ENCODE measurements at regions not wholly inside any gene's neighbourhood (a gene's known extent, or its start where the extent isn't known, plus 50 kb on each side); places are given as distances from the start of the nearest gene placed in this dataset.

DNA sequence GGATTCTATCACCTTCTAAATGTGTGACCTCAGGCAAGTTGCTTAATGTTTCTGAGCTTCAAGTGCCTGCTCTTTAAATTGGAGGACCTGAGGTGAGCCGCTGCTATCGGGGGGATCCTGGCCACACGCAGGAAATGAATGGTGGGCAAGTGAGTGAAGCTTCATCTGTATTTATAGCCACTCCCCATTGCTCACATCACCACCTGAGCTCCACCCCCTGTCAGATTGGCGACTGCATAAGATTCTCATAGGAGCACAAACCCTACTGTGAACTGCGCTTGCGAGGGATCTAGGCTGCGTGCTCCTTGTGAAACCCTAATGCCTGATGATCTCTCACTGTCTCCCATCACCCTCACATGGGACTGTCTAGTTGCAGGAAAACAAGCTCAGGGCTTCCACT, 158.6 kb upstream of the CCND2 start:
- Histone ChIP-seq H3K27ac (no peak overlapping the region), H3K4me3 (no peak overlapping the region), H3K9me3 (no peaks in the 10 kb centered on the region), H3K27me3 (peaks cover 39% of the 10 kb centered on the region), H3K36me3 (no peaks in the 10 kb centered on the region), H3K4me1 (peaks cover 2% of the 10 kb centered on the region)
- WGBS: 88% methylated on average over 7 of the region's 7 CpGs
- TF ChIP-seq POLR2AphosphoS5 (IDR thresholded peaks at IDR 0.05) (no peak), EP300 (IDR thresholded peaks at IDR 0.05) (no peak), POLR2A (IDR thresholded peaks at IDR 0.05) (no peak)
- TF ChIP-seq, protein P1, sequence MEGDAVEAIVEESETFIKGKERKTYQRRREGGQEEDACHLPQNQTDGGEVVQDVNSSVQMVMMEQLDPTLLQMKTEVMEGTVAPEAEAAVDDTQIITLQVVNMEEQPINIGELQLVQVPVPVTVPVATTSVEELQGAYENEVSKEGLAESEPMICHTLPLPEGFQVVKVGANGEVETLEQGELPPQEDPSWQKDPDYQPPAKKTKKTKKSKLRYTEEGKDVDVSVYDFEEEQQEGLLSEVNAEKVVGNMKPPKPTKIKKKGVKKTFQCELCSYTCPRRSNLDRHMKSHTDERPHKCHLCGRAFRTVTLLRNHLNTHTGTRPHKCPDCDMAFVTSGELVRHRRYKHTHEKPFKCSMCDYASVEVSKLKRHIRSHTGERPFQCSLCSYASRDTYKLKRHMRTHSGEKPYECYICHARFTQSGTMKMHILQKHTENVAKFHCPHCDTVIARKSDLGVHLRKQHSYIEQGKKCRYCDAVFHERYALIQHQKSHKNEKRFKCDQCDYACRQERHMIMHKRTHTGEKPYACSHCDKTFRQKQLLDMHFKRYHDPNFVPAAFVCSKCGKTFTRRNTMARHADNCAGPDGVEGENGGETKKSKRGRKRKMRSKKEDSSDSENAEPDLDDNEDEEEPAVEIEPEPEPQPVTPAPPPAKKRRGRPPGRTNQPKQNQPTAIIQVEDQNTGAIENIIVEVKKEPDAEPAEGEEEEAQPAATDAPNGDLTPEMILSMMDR (IDR thresholded peaks at IDR 0.05): no peak
- no peak for DNase-seq (ENCODE audit: low spot score in 2 of 2)

GRCh38 chr12:4112734-4113325, 160.7 kb upstream of the CCND2 start:
- WGBS: 57% methylated on average over 2 of the region's 2 CpGs
- Histone ChIP-seq H3K4me3 (no peak overlapping the region), H3K27me3 (peaks cover 36% of the 10 kb centered on the region), H3K27ac (no peak overlapping the region), H3K4me1 (peaks cover 2% of the 10 kb centered on the region), H3K9me3 (no peaks in the 10 kb centered on the region), H3K36me3 (no peaks in the 10 kb centered on the region)
- no peak for TF ChIP-seq POLR2A (IDR thresholded peaks at IDR 0.05)
- TF ChIP-seq, protein P1 (IDR thresholded peaks at IDR 0.05): no peak
- no peak for TF ChIP-seq EP300 (IDR thresholded peaks at IDR 0.05)
- no peak for TF ChIP-seq POLR2AphosphoS5 (IDR thresholded peaks at IDR 0.05)
- DNase-seq (ENCODE audit: low spot score in 2 of 2): no peak

- no peaks in the 10 kb centered on the region for H3K36me3 ChIP-seq
- peaks cover 34% of the 10 kb centered on the region for H3K27me3 ChIP-seq
- no peak overlapping the region for H3K4me3 ChIP-seq
- H3K4me1 ChIP-seq: peaks cover 2% of the 10 kb centered on the region
- TF ChIP-seq POLR2AphosphoS5 (IDR thresholded peaks at IDR 0.05) (no peak), EP300 (IDR thresholded peaks at IDR 0.05) (no peak), POLR2A (IDR thresholded peaks at IDR 0.05) (no peak)
- TF ChIP-seq, protein P1 (IDR thresholded peaks at IDR 0.05): no peak
- H3K9me3 ChIP-seq: no peaks in the 10 kb centered on the region
- 86% methylated on average over 7 of the region's 7 CpGs for WGBS
- no peak for DNase-seq (ENCODE audit: low spot score in 2 of 2)
- no peak overlapping the region for H3K27ac ChIP-seq
Observed at GRCh38 chr12:4112290-4112689, 161.3 kb upstream of the CCND2 start.

GRCh38 chr12:4111010-4111409, 162.6 kb upstream of the CCND2 start:
- WGBS: 78% methylated on average over 5 of the region's 5 CpGs
- Histone ChIP-seq H3K4me3 (no peak overlapping the region), H3K4me1 (no peaks in the 10 kb centered on the region), H3K9me3 (no peaks in the 10 kb centered on the region), H3K36me3 (no peaks in the 10 kb centered on the region), H3K27me3 (peaks cover 31% of the 10 kb centered on the region), H3K27ac (no peak overlapping the region)
- DNase-seq (ENCODE audit: low spot score in 2 of 2): no peak
- TF ChIP-seq EP300 (IDR thresholded peaks at IDR 0.05) (no peak), POLR2A (IDR thresholded peaks at IDR 0.05) (no peak), POLR2AphosphoS5 (IDR thresholded peaks at IDR 0.05) (no peak)
- TF ChIP-seq, protein P1 (IDR thresholded peaks at IDR 0.05): no peak

DNA sequence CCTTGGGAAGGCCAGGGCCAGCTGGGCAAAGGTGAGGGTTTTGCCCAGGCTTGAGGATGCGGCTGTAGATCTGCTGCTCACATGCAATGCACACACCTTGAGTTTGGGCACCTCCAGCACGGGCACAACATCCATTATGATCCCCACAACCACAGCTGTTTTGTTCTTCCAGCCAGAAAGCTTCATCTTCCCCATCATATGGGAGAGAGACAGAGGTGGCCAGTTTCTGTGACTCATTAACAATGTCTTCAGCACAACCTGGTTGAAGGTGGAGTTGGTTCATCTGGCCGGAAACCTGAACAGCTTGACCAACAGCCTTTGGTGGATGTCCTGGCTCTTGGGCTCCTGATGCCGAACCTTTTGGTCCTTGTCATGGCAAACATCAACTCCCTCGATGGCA, 163.7 kb upstream of the CCND2 start:
- 87% methylated on average over 5 of the region's 5 CpGs for WGBS
- TF ChIP-seq EP300 (IDR thresholded peaks at IDR 0.05) (no peak), POLR2A (IDR thresholded peaks at IDR 0.05) (no peak), POLR2AphosphoS5 (IDR thresholded peaks at IDR 0.05) (no peak)
- TF ChIP-seq, protein P1 (IDR thresholded peaks at IDR 0.05): no peak
- no peaks in the 10 kb centered on the region for H3K9me3 ChIP-seq
- no peak overlapping the region for H3K4me3 ChIP-seq
- no peaks in the 10 kb centered on the region for H3K4me1 ChIP-seq
- DNase-seq (ENCODE audit: low spot score in 2 of 2): no peak
- peaks cover 31% of the 10 kb centered on the region for H3K27me3 ChIP-seq
- no peaks in the 10 kb centered on the region for H3K36me3 ChIP-seq
- H3K27ac ChIP-seq: no peak overlapping the region

Data from suprapubic skin (tissue), 4 donors.